ENCODE measurements at regions not wholly inside any gene's neighbourhood (a gene's known extent, or its start where the extent isn't known, plus 50 kb on each side); places are given as distances from the start of the nearest gene placed in this dataset.
"Not testable (repeated sequence)": the region's sequence is repeated elsewhere in the genome, so short reads cannot be mapped to it uniquely, and the experiment has no call there.

DNA sequence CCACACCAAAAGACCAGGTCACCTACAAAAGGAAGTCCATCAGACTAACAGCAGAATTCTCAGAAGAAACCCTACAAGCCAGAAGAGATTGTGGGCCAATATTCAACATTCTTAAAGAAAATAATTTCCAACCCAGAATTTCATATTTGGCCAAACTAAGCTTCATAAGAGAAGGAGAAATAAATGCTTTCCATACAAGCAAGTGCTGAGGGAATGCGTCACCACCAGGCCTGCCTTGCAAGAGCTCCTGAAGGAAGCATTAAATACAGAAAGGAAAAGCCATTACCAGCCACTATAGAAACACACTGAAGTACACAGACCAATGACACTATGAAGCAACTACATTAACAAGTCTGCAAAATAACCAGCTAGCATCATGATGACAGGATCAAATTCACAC, 209.0 kb downstream of the IPMK start:
- TF ChIP-seq POLR2A (IDR thresholded peaks at IDR 0.05) = not testable (repeated sequence)
- TF ChIP-seq, protein P1, sequence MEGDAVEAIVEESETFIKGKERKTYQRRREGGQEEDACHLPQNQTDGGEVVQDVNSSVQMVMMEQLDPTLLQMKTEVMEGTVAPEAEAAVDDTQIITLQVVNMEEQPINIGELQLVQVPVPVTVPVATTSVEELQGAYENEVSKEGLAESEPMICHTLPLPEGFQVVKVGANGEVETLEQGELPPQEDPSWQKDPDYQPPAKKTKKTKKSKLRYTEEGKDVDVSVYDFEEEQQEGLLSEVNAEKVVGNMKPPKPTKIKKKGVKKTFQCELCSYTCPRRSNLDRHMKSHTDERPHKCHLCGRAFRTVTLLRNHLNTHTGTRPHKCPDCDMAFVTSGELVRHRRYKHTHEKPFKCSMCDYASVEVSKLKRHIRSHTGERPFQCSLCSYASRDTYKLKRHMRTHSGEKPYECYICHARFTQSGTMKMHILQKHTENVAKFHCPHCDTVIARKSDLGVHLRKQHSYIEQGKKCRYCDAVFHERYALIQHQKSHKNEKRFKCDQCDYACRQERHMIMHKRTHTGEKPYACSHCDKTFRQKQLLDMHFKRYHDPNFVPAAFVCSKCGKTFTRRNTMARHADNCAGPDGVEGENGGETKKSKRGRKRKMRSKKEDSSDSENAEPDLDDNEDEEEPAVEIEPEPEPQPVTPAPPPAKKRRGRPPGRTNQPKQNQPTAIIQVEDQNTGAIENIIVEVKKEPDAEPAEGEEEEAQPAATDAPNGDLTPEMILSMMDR (IDR thresholded peaks at IDR 0.05) = not testable (repeated sequence)

All from esophagus squamous epithelium (tissue), 4 donors.